PC-9 (cell line): ENCODE measurements at regions not wholly inside any gene's neighbourhood (a gene's known extent, or its start where the extent isn't known, plus 50 kb on each side); places are given as distances from the start of the nearest gene placed in this dataset.

Experiments
- BruUV-seq: library from RNA; stranded (reverse); fragments of 400-500 nt; replicated peaks from 2 replicates; lab custom pipeline; 2021; lab: Mats Ljungman, UMichigan
- CTCF ChIA-PET: fragments of 300-600 bp; sonication (Branson Sonifier 250); formaldehyde crosslinking; loops from one replicate; lab custom pipeline; 2022; ENCODE audit warnings: antibody characterized with exemption; lab: Charles Lee
- POLR2A ChIA-PET: fragments of 300-600 bp; sonication (Branson Sonifier 250); formaldehyde crosslinking; loops from one replicate; lab custom pipeline; 2022; ENCODE audit warnings: antibody characterized with exemption; ENCODE audit not compliant: unreplicated experiment; lab: Charles Lee
- DNase-seq, 2 experiments: peaks; one replicate each; pipeline versions ENCODE4 v3.0.0 to v3.0.0-alpha.2; 2015 to 2022; ENCODE audit warnings: mixed read lengths in 1 of 2
- H2AFZ ChIP-seq: fragments of 200-600 bp; sonication (generic); 2 replicates; pipeline ENCODE4 v1.8.1; 2017; ENCODE audit warnings: antibody characterized with exemption
- H3F3A ChIP-seq: fragments of 200-600 bp; sonication (generic); 2 replicates; pipeline ENCODE4 v1.8.1; 2017; ENCODE audit warnings: antibody characterized with exemption, mild to moderate bottlenecking, low read depth; ENCODE audit not compliant: insufficient read depth
- H3K27ac ChIP-seq: fragments of 200-600 bp; sonication (generic); 2 replicates; pipeline ENCODE4 v1.6.1; 2016; ENCODE audit warnings: mixed run types
- H3K27me3 ChIP-seq: fragments of 200-600 bp; sonication (generic); 2 replicates; pipeline ENCODE4 v1.6.1; 2016; ENCODE audit warnings: low read depth, mixed run types; ENCODE audit not compliant: insufficient read depth
- H3K36me3 ChIP-seq: fragments of 200-600 bp; sonication (generic); 2 replicates; pipeline ENCODE4 v1.6.1; 2016; ENCODE audit warnings: low read depth, mixed run types
- H3K4me1 ChIP-seq: fragments of 200-600 bp; sonication (generic); replicated peaks from 2 replicates; pipeline ENCODE4 v1.6.1; 2016; ENCODE audit warnings: mixed run types; ENCODE audit not compliant: insufficient read depth
- H3K4me2 ChIP-seq: fragments of 200-600 bp; sonication (generic); 2 replicates; pipeline ENCODE4 v1.6.1; 2017; ENCODE audit warnings: mixed run types
- H3K4me3 ChIP-seq: fragments of 200-600 bp; sonication (generic); 2 replicates; pipeline ENCODE4 v1.6.1; 2016; ENCODE audit warnings: mixed run types
- H3K79me2 ChIP-seq: fragments of 200-600 bp; sonication (generic); 2 replicates; pipeline ENCODE4 v1.6.1; 2017; ENCODE audit warnings: low read depth, mixed run types
- H3K9me2 ChIP-seq: fragments of 200-600 bp; sonication (generic); 2 replicates; pipeline ENCODE4 v1.8.1; 2017; ENCODE audit warnings: mild to moderate bottlenecking; ENCODE audit not compliant: insufficient read depth
- H3K9me3 ChIP-seq: fragments of 200-600 bp; sonication (generic); 2 replicates; pipeline ENCODE4 v1.8.1; 2016; ENCODE audit warnings: low read depth; ENCODE audit not compliant: insufficient read depth
- H4K20me1 ChIP-seq: fragments of 200-600 bp; sonication (generic); 2 replicates; pipeline ENCODE4 v1.8.1; 2017; ENCODE audit not compliant: insufficient read depth
- EZH2 ChIP-seq: fragments of 200-600 bp; sonication (generic); IDR thresholded peaks from 2 replicates; pipeline ENCODE4 v1.8.0; 2017; ENCODE audit warnings: antibody characterized with exemption, low read depth
- intact Hi-C: fragments of 100-400 bp; cut with micrococcal nuclease; formaldehyde crosslinking; loops from one replicate; pipeline ENCODE4 v1.10.0; 2022; ENCODE audit not compliant: unreplicated experiment
- TF ChIP-seq, protein P1 (sequence below): fragments of 200-600 bp; sonication (generic); conservative IDR thresholded peaks from 2 replicates; pipeline ENCODE4 v1.6.1; 2017; ENCODE audit warnings: mixed run types, antibody characterized with exemption, mild to moderate bottlenecking, moderate library complexity

DNA sequence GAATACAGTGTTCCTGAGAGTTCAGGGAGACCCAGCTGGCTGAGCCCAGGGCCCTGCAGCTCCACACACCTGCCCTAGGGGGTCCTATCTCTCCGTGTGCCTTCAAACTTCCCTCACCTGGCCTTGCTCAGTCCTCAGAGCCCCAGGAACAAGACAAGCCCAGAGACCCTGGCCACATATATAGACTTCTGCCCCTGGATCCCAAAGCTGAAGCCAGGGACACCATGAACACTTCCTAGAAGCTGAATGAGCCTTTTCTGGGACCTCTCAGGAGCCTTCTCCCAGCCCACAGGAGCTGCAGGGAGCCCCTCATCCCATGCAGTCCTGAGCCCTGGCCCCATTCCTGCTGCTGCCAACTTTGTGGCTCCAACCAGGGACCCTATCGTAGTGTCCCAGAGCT, 190.5 kb downstream of the DICER1 start:
- no peaks in the 10 kb centered on the region for H4K20me1 ChIP-seq
- no peak overlapping the region for H3K27ac ChIP-seq
- no peak overlapping the region for H3K4me2 ChIP-seq
- H3K9me3 ChIP-seq: no peaks in the 10 kb centered on the region
- ChIA-PET POLR2A (no interaction called here), CTCF (no interaction called here)
- H3K4me3 ChIP-seq: no peak overlapping the region
- no peak for DNase-seq
- intact Hi-C loops: no loop called here
- no TSS peak for BruUV-seq
- no peak overlapping the region for H2AFZ ChIP-seq
- no peak for TF ChIP-seq EZH2
- TF ChIP-seq, protein P1, sequence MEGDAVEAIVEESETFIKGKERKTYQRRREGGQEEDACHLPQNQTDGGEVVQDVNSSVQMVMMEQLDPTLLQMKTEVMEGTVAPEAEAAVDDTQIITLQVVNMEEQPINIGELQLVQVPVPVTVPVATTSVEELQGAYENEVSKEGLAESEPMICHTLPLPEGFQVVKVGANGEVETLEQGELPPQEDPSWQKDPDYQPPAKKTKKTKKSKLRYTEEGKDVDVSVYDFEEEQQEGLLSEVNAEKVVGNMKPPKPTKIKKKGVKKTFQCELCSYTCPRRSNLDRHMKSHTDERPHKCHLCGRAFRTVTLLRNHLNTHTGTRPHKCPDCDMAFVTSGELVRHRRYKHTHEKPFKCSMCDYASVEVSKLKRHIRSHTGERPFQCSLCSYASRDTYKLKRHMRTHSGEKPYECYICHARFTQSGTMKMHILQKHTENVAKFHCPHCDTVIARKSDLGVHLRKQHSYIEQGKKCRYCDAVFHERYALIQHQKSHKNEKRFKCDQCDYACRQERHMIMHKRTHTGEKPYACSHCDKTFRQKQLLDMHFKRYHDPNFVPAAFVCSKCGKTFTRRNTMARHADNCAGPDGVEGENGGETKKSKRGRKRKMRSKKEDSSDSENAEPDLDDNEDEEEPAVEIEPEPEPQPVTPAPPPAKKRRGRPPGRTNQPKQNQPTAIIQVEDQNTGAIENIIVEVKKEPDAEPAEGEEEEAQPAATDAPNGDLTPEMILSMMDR: no peak
- no peaks in the 10 kb centered on the region for H3K36me3 ChIP-seq
- no peaks in the 10 kb centered on the region for H3K4me1 ChIP-seq
- H3K79me2 ChIP-seq: no peaks in the 10 kb centered on the region
- H3F3A ChIP-seq: no peaks in the 10 kb centered on the region
- H3K9me2 ChIP-seq: no peaks in the 10 kb centered on the region
- H3K27me3 ChIP-seq: peaks cover 57% of the 10 kb centered on the region

DNA sequence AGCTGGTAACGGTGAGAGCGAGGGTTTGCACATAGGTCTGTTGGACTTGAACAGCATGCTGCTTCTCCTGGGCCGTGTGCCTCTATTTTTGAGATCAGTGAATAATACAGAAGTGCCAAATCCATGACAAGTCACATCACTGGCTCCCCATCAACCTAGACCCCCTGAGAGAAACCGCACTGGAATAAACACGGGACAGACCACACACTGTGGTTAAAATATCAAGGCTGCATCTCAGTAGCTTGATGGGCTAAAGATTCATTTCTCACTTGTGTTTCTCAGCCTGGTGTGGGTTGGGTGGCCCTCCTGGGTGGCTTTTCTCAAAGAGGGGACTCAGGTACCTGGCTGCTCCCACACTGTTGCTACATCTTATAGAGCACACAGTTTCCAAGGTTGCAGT, 191.0 kb downstream of the DICER1 start:
- ChIA-PET POLR2A (no interaction called here), CTCF (no interaction called here)
- H3K4me3 ChIP-seq: no peak overlapping the region
- H3K9me3 ChIP-seq: no peaks in the 10 kb centered on the region
- TF ChIP-seq, protein P1: no peak
- TF ChIP-seq EZH2: no peak
- no peaks in the 10 kb centered on the region for H3K79me2 ChIP-seq
- no peaks in the 10 kb centered on the region for H4K20me1 ChIP-seq
- no peaks in the 10 kb centered on the region for H3K36me3 ChIP-seq
- H2AFZ ChIP-seq: no peak overlapping the region
- H3K27ac ChIP-seq: no peak overlapping the region
- no peak for DNase-seq
- H3F3A ChIP-seq: no peaks in the 10 kb centered on the region
- intact Hi-C loops: no loop called here
- no peak overlapping the region for H3K4me2 ChIP-seq
- no peaks in the 10 kb centered on the region for H3K4me1 ChIP-seq
- no TSS peak for BruUV-seq
- no peaks in the 10 kb centered on the region for H3K9me2 ChIP-seq
- H3K27me3 ChIP-seq: peaks cover 57% of the 10 kb centered on the region

DNA sequence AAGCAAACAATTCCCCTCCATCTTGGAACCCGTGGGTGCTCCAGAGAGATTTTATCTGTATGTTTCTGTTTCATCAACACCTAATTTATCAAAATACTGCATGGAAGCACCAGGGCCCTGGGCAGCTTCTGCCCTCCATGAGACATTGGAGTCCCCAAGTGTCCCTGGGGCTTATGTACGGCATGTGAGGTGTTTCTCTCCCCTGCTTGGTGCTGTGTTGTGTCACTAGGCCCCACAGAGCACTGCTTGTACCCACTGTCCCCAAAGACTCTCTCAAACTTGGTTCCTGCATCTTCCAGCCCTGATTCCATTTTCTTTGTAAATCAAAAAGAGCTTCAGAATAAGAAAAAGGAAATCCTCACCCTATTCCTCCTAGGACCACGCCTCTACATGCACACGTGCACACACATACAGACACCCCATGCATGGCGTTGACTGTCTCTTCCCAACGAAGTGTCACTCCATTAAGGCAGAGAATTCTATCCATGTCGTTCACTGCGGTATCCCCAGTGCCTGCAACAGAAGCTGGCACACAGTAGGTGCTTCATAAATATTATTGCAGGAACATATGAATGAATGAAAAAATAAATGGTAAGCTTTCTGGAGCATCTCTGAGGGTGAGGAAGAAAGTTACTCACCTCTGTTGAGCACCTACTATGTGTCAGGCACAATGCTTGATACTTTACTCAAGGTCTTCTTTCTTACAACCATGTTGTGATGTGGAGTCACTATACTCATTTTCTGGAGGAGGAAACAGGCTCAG, 191.6 kb downstream of the DICER1 start:
- DNase-seq: no peak
- no peaks in the 10 kb centered on the region for H3K36me3 ChIP-seq
- H3K27ac ChIP-seq: no peak overlapping the region
- H3K27me3 ChIP-seq: peaks cover 59% of the 10 kb centered on the region
- no peaks in the 10 kb centered on the region for H3F3A ChIP-seq
- H2AFZ ChIP-seq: no peak overlapping the region
- no peaks in the 10 kb centered on the region for H3K9me2 ChIP-seq
- BruUV-seq: no TSS peak
- CTCF ChIA-PET: no interaction called here
- intact Hi-C loops: no loop called here
- H3K4me2 ChIP-seq: no peak overlapping the region
- no peak overlapping the region for H3K4me3 ChIP-seq
- H3K4me1 ChIP-seq: no peaks in the 10 kb centered on the region
- H3K79me2 ChIP-seq: no peaks in the 10 kb centered on the region
- H3K9me3 ChIP-seq: no peaks in the 10 kb centered on the region
- no peaks in the 10 kb centered on the region for H4K20me1 ChIP-seq
- no peak for TF ChIP-seq EZH2
- TF ChIP-seq, protein P1: no peak
- POLR2A ChIA-PET: no interaction called here
